HCT116 (cell line): ENCODE measurements at regions not wholly inside any gene's neighbourhood (a gene's known extent, or its start where the extent isn't known, plus 50 kb on each side); places are given as distances from the start of the nearest gene placed in this dataset.

Experiments
- ATAC-seq: fragments of 200-7000 bp; cut with Tn5 transposase; 2 replicates; pipeline ENCODE4 v1.9.1; 2020; ENCODE audit warnings: mild to moderate bottlenecking, moderate library complexity
- BruUV-seq: library from RNA; stranded (reverse); fragments of 400-500 nt; replicated peaks from 2 replicates; lab custom pipeline; 2021; lab: Mats Ljungman, UMichigan
- CTCF ChIA-PET: fragments of 300-600 bp; sonication (Branson Sonifier 250); formaldehyde crosslinking; loops from one replicate; lab custom pipeline; 2021; ENCODE audit warnings: antibody characterized with exemption; lab: Charles Lee
- POLR2A ChIA-PET: fragments of 300-600, 350-600 bp; sonication (Branson Sonifier 250); formaldehyde crosslinking; loops from one replicate; lab custom pipeline; 2021; ENCODE audit warnings: antibody characterized with exemption; lab: Charles Lee
- RAD21 ChIA-PET, 2 experiments: fragments of 300-600 bp; sonication (Branson Sonifier 250); formaldehyde crosslinking; loops; one replicate each; lab custom pipeline; 2023; ENCODE audit warnings: low total read pairs in 2 of 2; ENCODE audit not compliant: uncharacterized antibody in 2 of 2, unreplicated experiment in 2 of 2, low non-redundant PET in 1 of 2; lab: Charles Lee
- DNase-seq: peaks from one replicate; pipeline ENCODE4 v3.0.0-alpha.2; 2010; ENCODE audit warnings: low read depth, low spot score
- H2AFZ ChIP-seq: fragments of 200-600 bp; shearing (Covaris generic), sonication (generic); 2 replicates; pipeline ENCODE4 v1.6.1; 2017; ENCODE audit warnings: low read depth, mixed run types, mixed read lengths, antibody characterized with exemption, low read length; ENCODE audit not compliant: poor library complexity, severe bottlenecking
- H3K27ac ChIP-seq: 2 replicates; pipeline ENCODE4 v1.5.1; 2012; ENCODE audit warnings: low read depth, low read length
- H3K27me3 ChIP-seq: fragments of 200-600 bp; sonication (generic); 2 replicates; pipeline ENCODE4 v1.6.1; 2016; ENCODE audit warnings: mixed run types, low read length, mixed read lengths; ENCODE audit not compliant: insufficient read depth
- H3K36me3 ChIP-seq, 2 experiments: fragments of 200-500 bp in 1 of 2; fragments of 200-600 bp in 1 of 2; sonication (Bioruptor generic) in 1 of 2; sonication (generic) in 1 of 2; 2 replicates each; pipeline versions ENCODE4 v1.5.1 to v1.6.1; 2014 to 2016; ENCODE audit warnings: low read length in 2 of 2, inconsistent platforms in 1 of 2, mixed read lengths in 1 of 2, mixed run types in 1 of 2; ENCODE audit not compliant: insufficient read depth in 2 of 2, control insufficient read depth in 1 of 2
- H3K4me1 ChIP-seq, 2 experiments: fragments of 200-600 bp in 1 of 2; sonication (generic) in 1 of 2; 2 replicates each; pipeline versions ENCODE4 v1.5.1 to v1.6.1; 2012 to 2017; ENCODE audit warnings: low read length in 2 of 2, inconsistent platforms in 1 of 2, mild to moderate bottlenecking in 1 of 2, mixed read lengths in 1 of 2, mixed run types in 1 of 2, moderate library complexity in 1 of 2; ENCODE audit not compliant: insufficient read depth in 2 of 2, control insufficient read depth in 1 of 2
- H3K4me2 ChIP-seq: fragments of 200-600 bp; sonication (generic); 2 replicates; pipeline ENCODE4 v1.6.1; 2017; ENCODE audit warnings: mixed run types, low read length, mixed read lengths
- H3K4me3 ChIP-seq, 2 experiments: fragments of 200-600 bp in 1 of 2; sonication (generic) in 1 of 2; replicated peaks in 1 of 2; 2 replicates each; pipeline ENCODE4 v1.5.1; 2011 to 2016; ENCODE audit warnings: low read length in 2 of 2, control low read depth in 1 of 2, low read depth in 1 of 2, mild to moderate bottlenecking in 1 of 2, mixed read lengths in 1 of 2, mixed run types in 1 of 2
- H3K79me2 ChIP-seq: fragments of 200-600 bp; sonication (generic); 2 replicates; pipeline ENCODE4 v1.6.1; 2017; ENCODE audit warnings: mild to moderate bottlenecking, mixed run types, low read length, moderate library complexity, mixed read lengths; ENCODE audit not compliant: insufficient read depth
- H3K9ac ChIP-seq: fragments of 200-600 bp; sonication (generic); 2 replicates; pipeline ENCODE4 v1.6.1; 2016; ENCODE audit warnings: low read length, mixed read lengths
- H3K9me2 ChIP-seq: fragments of 200-600 bp; sonication (generic), shearing (Covaris generic); 2 replicates; pipeline ENCODE4 v1.6.1; 2017; ENCODE audit warnings: mixed run types, mild to moderate bottlenecking, moderate library complexity; ENCODE audit not compliant: insufficient read depth
- H3K9me3 ChIP-seq, 2 experiments: fragments of 200-500 bp in 1 of 2; fragments of 200-600 bp in 1 of 2; sonication (Bioruptor generic) in 1 of 2; sonication (generic) in 1 of 2; 2 replicates each; pipeline ENCODE4 v1.6.1; 2014 to 2017; ENCODE audit warnings: low read length in 2 of 2, mixed read lengths in 2 of 2, inconsistent platforms in 1 of 2, low read depth in 1 of 2, mild to moderate bottlenecking in 1 of 2, mixed run types in 1 of 2, moderate library complexity in 1 of 2; ENCODE audit not compliant: control insufficient read depth in 1 of 2, insufficient read depth in 1 of 2
- H4K20me1 ChIP-seq: fragments of 200-600 bp; sonication (generic), shearing (Covaris generic); 2 replicates; pipeline ENCODE4 v1.6.1; 2017; ENCODE audit warnings: mixed run types, mild to moderate bottlenecking, moderate library complexity; ENCODE audit not compliant: insufficient read depth
- ATF3 ChIP-seq: IDR thresholded peaks from 2 replicates; pipeline ENCODE4 v1.6.1; 2012
- CBX3 ChIP-seq: IDR thresholded peaks from 2 replicates; pipeline ENCODE4 v1.6.1; 2012; ENCODE audit warnings: low read depth
- CEBPB ChIP-seq: IDR thresholded peaks from 2 replicates; pipeline ENCODE4 v1.6.1; 2012; ENCODE audit warnings: low read depth
- EZH2 ChIP-seq: fragments of 200-600 bp; sonication (generic); IDR thresholded peaks from 2 replicates; pipeline ENCODE4 v1.6.1; 2017; ENCODE audit warnings: antibody characterized with exemption, mixed run types
- EZH2phosphoT487 ChIP-seq: fragments of 200-600 bp; IDR thresholded peaks from 2 replicates; pipeline ENCODE4 v1.6.1; 2018; ENCODE audit warnings: antibody characterized with exemption, borderline replicate concordance
- FOSL1 ChIP-seq: IDR thresholded peaks from 2 replicates; pipeline ENCODE4 v1.6.1; 2012; ENCODE audit warnings: low read depth
- POLR2AphosphoS5 ChIP-seq: IDR thresholded peaks from 2 replicates; pipeline ENCODE4 v1.6.1; 2011; ENCODE audit warnings: mild to moderate bottlenecking, low read depth, low read length, moderate library complexity
- REST ChIP-seq: IDR thresholded peaks from 2 replicates; pipeline ENCODE4 v1.6.1; 2012; ENCODE audit warnings: low read depth
- SP1 ChIP-seq: IDR thresholded peaks from 2 replicates; pipeline ENCODE4 v1.6.1; 2012; ENCODE audit warnings: low read depth
- TCF7L2 ChIP-seq: IDR thresholded peaks from 2 replicates; pipeline ENCODE4 v1.7.0; 2011; ENCODE audit warnings: borderline replicate concordance, inconsistent platforms; ENCODE audit not compliant: insufficient read depth, insufficient read length; ENCODE audit errors: extremely low read depth
- ZNF274 ChIP-seq: fragments of 200-500 bp; sonication (Bioruptor generic); IDR thresholded peaks from 2 replicates; pipeline ENCODE4 v1.6.1; 2014; ENCODE audit warnings: mild to moderate bottlenecking, low read depth, low read length, inconsistent platforms
- intact Hi-C: fragments of 100-400 bp; cut with micrococcal nuclease; formaldehyde crosslinking; loops from 2 replicates; pipeline ENCODE4 v1.10.0; 2022

DNA sequence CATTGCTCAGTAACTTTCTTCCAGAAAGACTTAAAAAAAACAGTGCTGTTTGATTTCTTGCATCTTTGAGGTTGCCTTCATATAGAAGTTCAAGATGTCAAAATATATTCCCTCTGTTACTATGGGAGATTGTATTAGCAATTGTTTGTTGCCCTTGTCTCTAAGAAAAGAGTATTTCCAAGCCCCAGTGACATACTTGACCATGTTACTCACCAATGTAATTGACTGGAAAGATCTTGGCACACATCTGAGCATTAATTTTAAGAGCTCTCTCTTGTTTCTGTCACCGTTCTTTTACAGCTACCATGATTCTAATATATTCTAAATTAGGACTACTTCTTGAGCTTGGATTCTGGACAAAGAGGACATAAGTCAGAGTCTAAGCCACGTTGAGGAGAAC lies 902.7 kb upstream of the EPHA5 start:
- Histone ChIP-seq H3K36me3 (no peaks in the 10 kb centered on the region), H3K27ac (no peak overlapping the region), H2AFZ (no peak overlapping the region), H3K9me3 (peaks cover 5 to 12% of the 10 kb centered on the region in 2 experiments; a peak in 2 of 4 replicates), H4K20me1 (no peaks in the 10 kb centered on the region), H3K4me2 (no peak overlapping the region), H3K9me2 (no peaks in the 10 kb centered on the region), H3K4me3 (no peak overlapping the region), H3K27me3 (no peaks in the 10 kb centered on the region), H3K79me2 (no peaks in the 10 kb centered on the region), H3K9ac (no peak overlapping the region), H3K4me1 (no peaks in the 10 kb centered on the region)
- RAD21 ChIA-PET: no interaction called here
- CTCF ChIA-PET: no interaction called here
- DNase-seq (no peak), ATAC-seq (no peak)
- BruUV-seq: no TSS peak
- POLR2A ChIA-PET: no interaction called here
- intact Hi-C loops: no loop called here
- TF ChIP-seq ZNF274: no peak
- no peak for TF ChIP-seq POLR2AphosphoS5
- TF ChIP-seq CEBPB: no peak
- no peak for TF ChIP-seq REST

DNA sequence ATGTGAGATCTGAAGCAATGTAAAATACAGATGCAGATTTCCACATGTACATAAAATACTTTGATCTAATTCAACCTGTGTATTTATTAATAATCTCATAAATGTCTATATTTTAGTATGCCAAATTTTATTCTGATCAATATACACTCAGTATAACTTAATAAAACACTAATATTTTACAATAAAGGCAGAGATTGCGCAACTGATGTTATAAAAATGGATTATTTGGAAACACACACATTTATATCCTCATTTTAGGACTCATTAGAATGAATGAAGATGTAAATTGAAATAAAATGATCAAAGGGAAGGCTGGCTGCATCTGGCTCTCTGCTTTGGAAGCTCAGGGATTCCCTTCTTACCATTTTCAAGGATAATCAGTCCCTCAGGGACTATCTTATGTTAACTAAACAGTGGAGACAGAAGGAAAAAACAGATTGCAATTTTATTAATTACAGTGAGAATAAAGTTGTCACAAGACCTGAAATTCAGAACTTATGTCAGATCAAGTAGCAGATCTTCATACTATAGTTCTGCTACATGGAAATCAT lies 900.9 kb upstream of the EPHA5 start:
- no TSS peak for BruUV-seq
- Histone ChIP-seq H3K79me2 (no peaks in the 10 kb centered on the region), H3K9me3 (peaks cover 5 to 12% of the 10 kb centered on the region in 2 experiments; a peak in 2 of 4 replicates), H3K36me3 (no peaks in the 10 kb centered on the region), H3K4me2 (no peak overlapping the region), H3K27ac (no peak overlapping the region), H3K9me2 (no peaks in the 10 kb centered on the region), H4K20me1 (no peaks in the 10 kb centered on the region), H3K27me3 (no peaks in the 10 kb centered on the region), H3K4me1 (no peaks in the 10 kb centered on the region), H3K4me3 (no peak overlapping the region), H3K9ac (no peak overlapping the region), H2AFZ (no peak overlapping the region)
- ChIA-PET RAD21 (no interaction called here), POLR2A (no interaction called here), CTCF (no interaction called here)
- no peak for DNase-seq
- no peak for ATAC-seq
- intact Hi-C loops: no loop called here
- TF ChIP-seq TCF7L2 (no peak), ATF3 (no peak), ZNF274 (no peak), REST (no peak), FOSL1 (no peak), CBX3 (no peak), EZH2phosphoT487 (no peak), SP1 (no peak), EZH2 (no peak), CEBPB (no peak)
